LNCaP clone FGC (cell line): ENCODE measurements at regions not wholly inside any gene's neighbourhood (a gene's known extent, or its start where the extent isn't known, plus 50 kb on each side); places are given as distances from the start of the nearest gene placed in this dataset.
"Not testable (repeated sequence)": the region's sequence is repeated elsewhere in the genome, so short reads cannot be mapped to it uniquely, and the experiment has no call there.

Experiments
- DNase-seq: peaks from one replicate; pipeline ENCODE4 v3.0.0-alpha.2; 2011; ENCODE audit warnings: low read depth
- H3K4me3 ChIP-seq: 2 replicates; pipeline ENCODE4 v1.5.1; 2011; ENCODE audit warnings: mild to moderate bottlenecking, low read depth, low read length, control low read depth
- CTCF ChIP-seq: IDR thresholded peaks from 2 replicates; pipeline ENCODE4 v1.5.1; 2012; ENCODE audit warnings: mild to moderate bottlenecking; ENCODE audit not compliant: control insufficient read depth, insufficient read depth; ENCODE audit errors: extremely low read depth

DNA sequence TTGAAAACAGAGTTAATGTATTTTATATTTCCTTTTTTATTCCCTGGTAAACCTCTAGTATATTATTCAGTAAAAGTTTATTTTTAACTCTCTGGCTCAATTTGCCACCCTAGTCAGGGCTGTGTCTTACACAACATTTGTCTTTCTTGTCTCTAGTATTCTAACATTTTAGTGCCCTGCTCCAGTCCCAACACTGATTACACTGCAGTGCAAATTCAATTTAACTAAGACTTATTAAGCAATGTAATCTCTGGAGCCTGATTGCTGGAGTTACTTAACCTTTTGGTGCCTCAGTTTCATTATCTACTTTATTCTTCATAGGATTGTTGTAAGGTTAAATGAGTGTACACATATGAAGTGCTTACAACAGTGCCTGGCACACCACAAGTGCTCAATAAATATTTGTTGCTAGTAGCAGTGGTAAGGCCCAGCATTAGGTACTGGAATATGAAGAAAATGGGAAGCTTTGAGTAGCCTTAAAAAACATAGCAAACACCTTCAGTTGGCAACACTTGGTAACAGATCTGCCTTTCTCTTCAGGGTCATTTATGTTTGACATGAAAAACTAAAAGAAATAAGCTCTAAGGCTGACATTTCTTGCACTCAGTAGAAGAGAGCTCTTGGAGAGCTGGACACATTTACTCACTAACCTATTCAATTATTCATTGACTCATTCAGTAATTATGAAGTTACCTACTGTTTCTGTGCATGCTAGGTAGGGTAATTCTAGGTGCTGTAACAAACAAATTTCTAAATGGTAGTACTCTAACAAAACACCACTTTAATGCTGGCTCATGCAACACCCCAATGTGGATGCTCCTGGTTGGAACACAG, 364.5 kb upstream of the EPHA3 start:
- no peak for TF ChIP-seq CTCF
- DNase-seq: no peak
- H3K4me3 ChIP-seq: no peak overlapping the region

GRCh38 chr3:88744896-88745295, 362.5 kb upstream of the EPHA3 start:
- TF ChIP-seq CTCF: no peak
- DNase-seq: no peak
- no peak overlapping the region for H3K4me3 ChIP-seq

- not testable (repeated sequence) for DNase-seq, H3K4me3 ChIP-seq
Measured at GRCh38 chr3:88747145-88747544, 360.3 kb upstream of the EPHA3 start.

GRCh38 chr3:88758676-88759075, 348.7 kb upstream of the EPHA3 start:
- DNase-seq: no peak
- H3K4me3 ChIP-seq: no peak overlapping the region
- no peak for TF ChIP-seq CTCF

GRCh38 chr3:88767746-88768145, 339.7 kb upstream of the EPHA3 start:
- DNase-seq: no peak
- no peak for TF ChIP-seq CTCF
- H3K4me3 ChIP-seq: no peak overlapping the region

GRCh38 chr3:88773766-88774165, 333.7 kb upstream of the EPHA3 start:
- no peak for DNase-seq
- no peak overlapping the region for H3K4me3 ChIP-seq
- TF ChIP-seq CTCF: no peak

DNA sequence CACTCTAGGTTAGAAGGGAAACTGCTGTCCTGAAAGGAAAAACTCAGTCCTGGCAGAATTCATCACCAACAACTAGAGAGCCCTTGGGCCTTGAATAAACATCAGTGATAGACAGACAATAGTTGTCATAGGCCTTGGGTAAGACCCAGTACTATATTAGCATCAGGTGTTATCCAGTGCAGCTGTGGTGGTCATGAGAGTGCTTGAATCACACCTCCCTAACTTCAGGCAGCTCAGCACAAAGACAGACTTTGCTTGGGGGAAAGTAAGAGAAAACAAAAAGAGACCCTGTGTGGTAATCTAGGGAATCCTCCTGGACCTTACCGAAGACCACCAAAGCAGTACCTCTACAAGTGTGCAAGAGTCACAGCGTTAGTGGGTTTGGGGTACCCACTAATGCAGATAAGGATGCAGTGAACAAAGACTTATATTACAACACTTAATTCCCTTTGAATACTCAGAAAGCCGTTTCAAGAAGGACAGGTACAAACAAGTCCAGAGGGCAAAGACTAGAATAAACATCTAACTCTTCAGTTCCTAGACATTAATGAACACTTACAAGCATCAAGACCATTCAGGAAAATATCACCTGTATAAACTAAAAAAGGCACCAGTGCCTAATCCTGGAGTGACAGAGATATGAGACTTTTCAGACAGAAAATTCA, 332.3 kb upstream of the EPHA3 start:
- DNase-seq: no peak
- no peak for TF ChIP-seq CTCF
- H3K4me3 ChIP-seq: no peak overlapping the region
